HepG2 (cell line): ENCODE measurements at regions not wholly inside any gene's neighbourhood (a gene's known extent, or its start where the extent isn't known, plus 50 kb on each side); places are given as distances from the start of the nearest gene placed in this dataset.

ENCODE experiments used
- ATAC-seq: fragments of 200-7000 bp; cut with Tn5 transposase; 3 replicates; pipeline ENCODE4 v1.9.1; 2020; ENCODE audit warnings: mild to moderate bottlenecking, moderate library complexity
- BruUV-seq: library from RNA; stranded (reverse); fragments of 400-500 nt; replicated peaks from 2 replicates; lab custom pipeline; 2021; lab: Mats Ljungman, UMichigan
- CTCF ChIA-PET: fragments of 300-600 bp; formaldehyde crosslinking; extraction: SDS; loops from one replicate; lab custom pipeline; 2021; ENCODE audit warnings: low total read pairs, inconsistent platforms, low intra/inter-chr PET ratio; lab: Yijun Ruan, JAX
- POLR2A ChIA-PET: fragments of 350-600 bp; sonication (Branson Sonifier 250); formaldehyde crosslinking; loops from one replicate; lab custom pipeline; 2020; ENCODE audit warnings: antibody characterized with exemption, inconsistent platforms; lab: Yijun Ruan, JAX
- DNase-seq: peaks from one replicate; pipeline ENCODE4 v3.0.0-alpha.2; 2015; ENCODE audit warnings: low spot score
- FAIRE-seq: peaks from 3 replicates; lab custom pipeline; 2011; peaks lifted over from hg19 to GRCh38; lab: Jason Lieb, UNC
- H2AFZ ChIP-seq: one replicate; pipeline ENCODE4 v1.6.1; 2011; ENCODE audit warnings: low read length, inconsistent platforms
- H3K27ac ChIP-seq: fragments of 300-600 bp; 3 replicates; pipeline ENCODE4 v1.8.0; 2011; ENCODE audit warnings: mixed run types, mild to moderate bottlenecking, mixed read lengths, low read length, inconsistent platforms; ENCODE audit not compliant: insufficient read depth; ENCODE audit errors: extremely low read length
- H3K27me3 ChIP-seq, 2 experiments: fragments of 200-600 bp in 1 of 2; 2 replicates in 1 of 2; 3 replicates in 1 of 2; pipeline versions ENCODE4 v1.6.0 to v1.8.0; 2011; ENCODE audit warnings: low read length in 2 of 2, mild to moderate bottlenecking in 2 of 2, moderate library complexity in 2 of 2, inconsistent platforms in 1 of 2; ENCODE audit not compliant: insufficient read depth in 2 of 2, control insufficient read depth in 1 of 2
- H3K36me3 ChIP-seq, 2 experiments: fragments of 200-600 bp in 1 of 2; replicated peaks in 1 of 2; 2 replicates in 1 of 2; 3 replicates in 1 of 2; pipeline versions ENCODE4 v1.5.1 to v1.8.0; 2011; ENCODE audit warnings: low read length in 2 of 2, inconsistent platforms in 1 of 2; ENCODE audit not compliant: insufficient read depth in 2 of 2, control insufficient read depth in 1 of 2
- H3K4me1 ChIP-seq: 2 replicates; pipeline ENCODE4 v1.5.1; 2012; ENCODE audit warnings: low read length, inconsistent platforms; ENCODE audit not compliant: insufficient read depth
- H3K4me2 ChIP-seq: 2 replicates; pipeline ENCODE4 v1.6.0; 2011; ENCODE audit warnings: low read depth, low read length, inconsistent platforms
- H3K4me3 ChIP-seq, 3 experiments: fragments of 200-600 bp in 1 of 3; sonication (generic), shearing (Covaris generic) in 1 of 3; replicated peaks in 1 of 3; 2 replicates each; pipeline ENCODE4 v1.5.1; 2011 to 2016; ENCODE audit warnings: low read length in 3 of 3, inconsistent platforms in 2 of 3, low read depth in 2 of 3, mild to moderate bottlenecking in 2 of 3, control low read depth in 1 of 3, mixed read lengths in 1 of 3; ENCODE audit not compliant: insufficient read depth in 1 of 3
- H3K79me2 ChIP-seq: one replicate; pipeline ENCODE4 v1.6.1; 2011; ENCODE audit warnings: low read length, inconsistent platforms; ENCODE audit not compliant: insufficient read depth
- H3K9ac ChIP-seq: 2 replicates; pipeline ENCODE4 v1.6.0; 2011; ENCODE audit warnings: mild to moderate bottlenecking, low read depth, low read length, inconsistent platforms; ENCODE audit not compliant: insufficient read depth
- H3K9me3 ChIP-seq: 2 replicates; pipeline ENCODE4 v1.5.1; 2012; ENCODE audit warnings: mild to moderate bottlenecking, low read length
- H4K20me1 ChIP-seq: 2 replicates; pipeline ENCODE4 v1.6.0; 2011; ENCODE audit warnings: inconsistent platforms, mild to moderate bottlenecking, low read length, moderate library complexity; ENCODE audit not compliant: insufficient read depth
- TEAD2 ChIP-seq: sonication (generic); formaldehyde crosslinking; IDR thresholded peaks from 2 replicates; pipeline ENCODE4 v1.9.0; 2021; ENCODE audit warnings: missing genetic modification reagents
- ZNF253 ChIP-seq: sonication (generic); formaldehyde crosslinking; IDR thresholded peaks from 2 replicates; pipeline ENCODE4 v1.8.0; 2022; ENCODE audit warnings: mild to moderate bottlenecking, missing genetic modification reagents, borderline replicate concordance
- ZNF451 ChIP-seq: sonication (generic); formaldehyde crosslinking; IDR thresholded peaks from 2 replicates; pipeline ENCODE4 v1.5.0; 2020; ENCODE audit warnings: mild to moderate bottlenecking, missing genetic modification reagents
- ZNF75D ChIP-seq: sonication (generic); formaldehyde crosslinking; IDR thresholded peaks from 2 replicates; pipeline ENCODE4 v1.8.1; 2023; ENCODE audit warnings: missing genetic modification reagents, mild to moderate bottlenecking, borderline replicate concordance
- WGBS: methylation state at CpG from one replicate; pipeline ENCODE4 v1.1.6; 2017; ENCODE audit warnings: low lambda C conversion rate; 5-methylcytosine and 5-hydroxymethylcytosine counted together
- in situ Hi-C: cut with HindIII; loops from 2 replicates; pipeline ENCODE4 v1.10.0; 2017; ENCODE audit warnings: low pct_unique_long_range_greater_than_20kb; ENCODE audit not compliant: extremely low pct_ligation_motif_present
- intact Hi-C: fragments of 100-400 bp; cut with micrococcal nuclease; formaldehyde crosslinking; loops from one replicate; pipeline ENCODE4 v1.10.0; 2022; ENCODE audit not compliant: unreplicated experiment
- TF ChIP-seq, protein P1 (sequence below): sonication (generic); formaldehyde crosslinking; IDR thresholded peaks from 2 replicates; pipeline ENCODE4 v1.5.1; 2020; ENCODE audit warnings: mild to moderate bottlenecking, missing genetic modification reagents
- TF ChIP-seq, protein P2 (sequence below): sonication (generic); formaldehyde crosslinking; IDR thresholded peaks from 2 replicates; pipeline ENCODE4 v1.8.0; 2022; ENCODE audit warnings: missing genetic modification reagents, mild to moderate bottlenecking, inconsistent platforms, borderline replicate concordance

DNA sequence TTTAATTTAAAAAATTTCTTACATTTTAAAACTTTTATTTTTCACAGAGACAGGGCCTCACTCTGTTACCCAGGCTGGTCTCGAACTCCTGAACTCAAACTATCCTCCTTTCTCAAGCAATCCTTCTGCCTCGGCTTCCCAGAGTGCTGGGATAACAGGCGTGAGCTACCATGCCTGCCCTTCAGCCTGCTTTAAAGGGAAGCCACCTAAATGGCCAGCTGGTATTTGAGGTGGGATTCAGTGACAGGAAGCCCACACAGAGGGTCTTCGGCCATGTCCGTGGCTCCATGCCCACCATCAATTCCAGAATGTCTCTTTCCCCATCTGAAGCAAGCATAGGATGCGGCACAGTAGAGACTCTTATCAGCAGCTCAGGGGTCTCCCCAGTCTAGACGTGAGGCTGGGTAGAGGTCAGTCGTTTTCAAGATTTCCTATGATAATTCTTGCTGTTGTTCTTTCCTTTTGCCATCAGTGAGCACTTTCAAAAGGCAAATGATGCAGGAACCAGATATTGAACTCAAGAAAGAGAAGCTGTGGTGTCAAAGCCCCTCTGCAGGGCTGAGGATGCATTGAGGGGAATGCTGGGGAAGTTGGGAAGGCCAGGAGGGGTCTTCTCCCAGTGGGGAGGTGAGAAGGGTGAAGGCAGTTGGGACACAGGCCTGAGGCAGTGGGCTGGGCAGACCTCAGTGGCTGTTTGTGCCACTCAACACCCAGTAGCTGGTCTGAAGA lies 291.5 kb upstream of the IGFBP3 start:
- CTCF ChIA-PET: no interaction called here
- in situ Hi-C loops: no loop called here

More for the DNA sequence above, 291.5 kb upstream of the IGFBP3 start:
- FAIRE-seq: no peak
- Histone ChIP-seq H3K27ac (no peak overlapping the region), H3K4me1 (peaks cover 23% of the 10 kb centered on the region), H3K4me2 (no peak overlapping the region), H3K9ac (no peak overlapping the region), H2AFZ (no peak overlapping the region), H3K4me3 (no peak overlapping the region), H4K20me1 (no peaks in the 10 kb centered on the region), H3K36me3 (no peaks in the 10 kb centered on the region), H3K79me2 (no peaks in the 10 kb centered on the region), H3K9me3 (no peaks in the 10 kb centered on the region), H3K27me3 (peaks cover 0 to 31% of the 10 kb centered on the region in 2 experiments; a peak in 1 of 5 replicates)
- POLR2A ChIA-PET: no interaction called here
- no peak for DNase-seq
- ATAC-seq: no peak
- no TSS peak for BruUV-seq
- TF ChIP-seq, protein P1, sequence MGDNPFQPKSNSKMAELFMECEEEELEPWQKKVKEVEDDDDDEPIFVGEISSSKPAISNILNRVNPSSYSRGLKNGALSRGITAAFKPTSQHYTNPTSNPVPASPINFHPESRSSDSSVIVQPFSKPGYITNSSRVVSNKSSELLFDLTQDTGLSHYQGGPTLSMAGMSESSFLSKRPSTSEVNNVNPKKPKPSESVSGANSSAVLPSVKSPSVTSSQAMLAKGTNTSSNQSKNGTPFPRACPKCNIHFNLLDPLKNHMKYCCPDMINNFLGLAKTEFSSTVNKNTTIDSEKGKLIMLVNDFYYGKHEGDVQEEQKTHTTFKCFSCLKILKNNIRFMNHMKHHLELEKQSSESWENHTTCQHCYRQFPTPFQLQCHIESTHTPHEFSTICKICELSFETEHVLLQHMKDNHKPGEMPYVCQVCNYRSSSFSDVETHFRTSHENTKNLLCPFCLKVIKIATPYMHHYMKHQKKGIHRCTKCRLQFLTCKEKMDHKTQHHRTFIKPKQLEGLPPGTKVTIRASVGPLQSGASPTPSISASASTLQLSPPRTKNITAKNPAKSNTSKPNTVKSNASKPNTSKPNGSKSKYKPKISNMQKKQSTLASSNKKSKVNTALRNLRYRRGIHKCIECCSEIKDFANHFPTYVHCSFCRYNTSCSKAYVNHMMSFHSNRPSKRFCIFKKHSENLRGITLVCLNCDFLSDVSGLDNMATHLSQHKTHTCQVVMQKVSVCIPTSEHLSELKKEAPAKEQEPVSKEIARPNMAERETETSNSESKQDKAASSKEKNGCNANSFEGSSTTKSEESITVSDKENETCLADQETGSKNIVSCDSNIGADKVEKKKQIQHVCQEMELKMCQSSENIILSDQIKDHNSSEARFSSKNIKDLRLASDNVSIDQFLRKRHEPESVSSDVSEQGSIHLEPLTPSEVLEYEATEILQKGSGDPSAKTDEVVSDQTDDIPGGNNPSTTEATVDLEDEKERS (CRISPR knock-in tag): no peak
- TF ChIP-seq ZNF451 (no peak), TEAD2 (CRISPR knock-in tag) (no peak), ZNF253 (no peak), ZNF75D (CRISPR knock-in tag) (no peak)
- TF ChIP-seq, protein P2, sequence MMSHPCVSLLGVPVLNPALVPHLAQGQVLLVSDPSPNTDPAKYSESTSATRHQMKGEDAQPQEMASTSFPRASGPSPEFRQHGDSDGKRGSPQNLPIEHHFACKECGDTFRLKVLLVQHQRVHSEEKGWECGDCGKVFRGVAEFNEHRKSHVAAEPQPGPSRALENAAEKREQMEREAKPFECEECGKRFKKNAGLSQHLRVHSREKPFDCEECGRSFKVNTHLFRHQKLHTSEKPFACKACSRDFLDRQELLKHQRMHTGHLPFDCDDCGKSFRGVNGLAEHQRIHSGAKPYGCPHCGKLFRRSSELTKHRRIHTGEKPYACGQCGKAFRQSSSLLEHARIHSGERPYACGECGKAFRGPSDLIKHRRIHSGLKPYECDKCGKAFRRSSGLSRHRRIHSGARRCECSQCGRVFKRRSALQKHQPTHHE (CRISPR knock-in tag): no peak
- intact Hi-C loops: loop anchor here (10.0 kb wide), 1 partner anchor 288 kb away; the partner anchor contains the start of gene IGFBP3
- 7% methylated on average over 7 of the region's 8 CpGs for WGBS
